ENCODE measurements at regions not wholly inside any gene's neighbourhood (a gene's known extent, or its start where the extent isn't known, plus 50 kb on each side); places are given as distances from the start of the nearest gene placed in this dataset.

DNA sequence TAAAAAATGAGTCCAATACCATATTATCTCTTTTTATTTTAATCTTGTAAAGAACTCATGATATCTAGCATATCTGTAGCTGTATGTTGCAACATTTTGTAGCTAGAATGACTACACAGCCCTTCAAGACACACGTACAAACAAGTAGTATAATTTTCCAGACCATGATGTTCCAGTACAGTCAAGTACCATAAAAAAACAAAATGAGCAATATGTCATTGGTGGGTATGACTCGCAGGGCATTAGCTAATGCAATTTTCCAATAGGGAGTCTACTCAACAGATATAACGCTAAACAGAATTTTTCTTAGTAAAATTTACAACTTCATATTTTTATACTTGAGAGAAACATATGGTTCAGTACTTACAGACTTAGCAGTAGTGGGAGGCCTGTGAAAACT lies 53.6 kb upstream of the UGP2 start:
- H3K4me3 ChIP-seq (ENCODE audit: low read depth in 1 of 3, low read length in 3 of 3), result no peak overlapping the region
- no peaks in the 10 kb centered on the region for H3K9me3 ChIP-seq (ENCODE audit: control insufficient read depth in 2 of 2, insufficient read depth in 1 of 2, low read depth in 1 of 2, low read length in 1 of 2)
- no peaks in the 10 kb centered on the region for H3K27me3 ChIP-seq (ENCODE audit: control insufficient read depth in 3 of 3, insufficient read depth in 3 of 3, low read length in 3 of 3)
- no peaks in the 10 kb centered on the region for H3K36me3 ChIP-seq (ENCODE audit: control insufficient read depth in 3 of 3, insufficient read depth in 2 of 3, low read depth in 1 of 3, low read length in 3 of 3)
- DNase-seq (no peak), FAIRE-seq (no peak)
- no peak overlapping the region for H3K27ac ChIP-seq (ENCODE audit: low read depth in 1 of 3, low read length in 2 of 3)
- 85 to 91% (median 88%) methylated on average over 3 of the region's 3 CpGs for WGBS, 3 donors
- H3K4me1 ChIP-seq (ENCODE audit: control insufficient read depth in 3 of 3, insufficient read depth in 2 of 3, low read depth in 1 of 3, low read length in 2 of 3), result no peaks in the 10 kb centered on the region

- WGBS, 3 donors, result 84 to 88% (median 87%) methylated on average over 5 of the region's 5 CpGs
- Histone ChIP-seq H3K9me3 (ENCODE audit: control insufficient read depth in 2 of 2, insufficient read depth in 1 of 2, low read depth in 1 of 2, low read length in 1 of 2) (no peaks in the 10 kb centered on the region), H3K27me3 (ENCODE audit: control insufficient read depth in 3 of 3, insufficient read depth in 3 of 3, low read length in 3 of 3) (no peaks in the 10 kb centered on the region), H3K27ac (ENCODE audit: low read depth in 1 of 3, low read length in 2 of 3) (no peak overlapping the region), H3K36me3 (ENCODE audit: control insufficient read depth in 3 of 3, insufficient read depth in 2 of 3, low read depth in 1 of 3, low read length in 3 of 3) (no peaks in the 10 kb centered on the region), H3K4me3 (ENCODE audit: low read depth in 1 of 3, low read length in 3 of 3) (no peak overlapping the region), H3K4me1 (ENCODE audit: control insufficient read depth in 3 of 3, insufficient read depth in 2 of 3, low read depth in 1 of 3, low read length in 2 of 3) (no peaks in the 10 kb centered on the region)
- FAIRE-seq (no peak), DNase-seq (no peak)
These were observed 52.2 kb upstream of the UGP2 start for GRCh38 chr2:63789338-63790020.

DNA sequence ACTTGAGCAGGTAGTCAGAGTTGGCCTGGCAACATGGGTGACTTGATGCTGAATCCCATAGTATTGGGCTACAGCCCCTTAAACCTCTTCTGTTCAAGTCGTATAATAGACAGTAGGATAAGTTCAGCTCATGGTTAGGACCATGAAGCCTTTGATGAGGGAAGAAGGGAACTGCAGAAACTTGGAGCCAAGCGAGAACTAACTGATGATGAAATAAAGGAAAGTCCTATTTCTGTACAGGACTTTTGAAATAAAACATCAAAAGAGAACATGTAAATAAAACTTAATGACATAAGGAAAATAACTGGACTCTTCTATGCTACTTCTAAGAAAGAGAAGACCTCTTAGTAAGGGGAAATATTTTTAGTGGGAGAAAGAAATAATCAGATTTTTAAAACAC lies 51.2 kb upstream of the UGP2 start:
- no peaks in the 10 kb centered on the region for H3K36me3 ChIP-seq (ENCODE audit: control insufficient read depth in 3 of 3, insufficient read depth in 2 of 3, low read depth in 1 of 3, low read length in 3 of 3)
- H3K27me3 ChIP-seq (ENCODE audit: control insufficient read depth in 3 of 3, insufficient read depth in 3 of 3, low read length in 3 of 3), result no peaks in the 10 kb centered on the region
- H3K27ac ChIP-seq (ENCODE audit: low read depth in 1 of 3, low read length in 2 of 3), result no peak overlapping the region
- no peaks in the 10 kb centered on the region for H3K4me1 ChIP-seq (ENCODE audit: control insufficient read depth in 3 of 3, insufficient read depth in 2 of 3, low read depth in 1 of 3, low read length in 2 of 3)
- WGBS, 3 donors, result 80 to 88% (median 81%) methylated on average over 2 of the region's 2 CpGs
- DNase-seq, result no peak
- no peak overlapping the region for H3K4me3 ChIP-seq (ENCODE audit: low read depth in 1 of 3, low read length in 3 of 3)
- H3K9me3 ChIP-seq (ENCODE audit: control insufficient read depth in 2 of 2, insufficient read depth in 1 of 2, low read depth in 1 of 2, low read length in 1 of 2), result no peaks in the 10 kb centered on the region
- FAIRE-seq, result no peak

GRCh38 chr2:63790906-63791305 lies 50.8 kb upstream of the UGP2 start:
- H3K4me3 ChIP-seq (ENCODE audit: low read depth in 1 of 3, low read length in 3 of 3), result no peak overlapping the region
- no peaks in the 10 kb centered on the region for H3K27me3 ChIP-seq (ENCODE audit: control insufficient read depth in 3 of 3, insufficient read depth in 3 of 3, low read length in 3 of 3)
- H3K9me3 ChIP-seq (ENCODE audit: control insufficient read depth in 2 of 2, insufficient read depth in 1 of 2, low read depth in 1 of 2, low read length in 1 of 2), result no peaks in the 10 kb centered on the region
- no peak overlapping the region for H3K27ac ChIP-seq (ENCODE audit: low read depth in 1 of 3, low read length in 2 of 3)
- 22 to 47% (median 31%) methylated on average over 1 of the region's 1 CpG for WGBS, 3 donors
- FAIRE-seq (no peak), DNase-seq (no peak)
- no peaks in the 10 kb centered on the region for H3K4me1 ChIP-seq (ENCODE audit: control insufficient read depth in 3 of 3, insufficient read depth in 2 of 3, low read depth in 1 of 3, low read length in 2 of 3)
- H3K36me3 ChIP-seq (ENCODE audit: control insufficient read depth in 3 of 3, insufficient read depth in 2 of 3, low read depth in 1 of 3, low read length in 3 of 3), result no peaks in the 10 kb centered on the region

- no peaks in the 10 kb centered on the region for H3K27me3 ChIP-seq (ENCODE audit: control insufficient read depth in 3 of 3, insufficient read depth in 3 of 3, low read length in 3 of 3)
- H3K27ac ChIP-seq (ENCODE audit: low read depth in 1 of 3, low read length in 2 of 3), result no peak overlapping the region
- no peaks in the 10 kb centered on the region for H3K36me3 ChIP-seq (ENCODE audit: control insufficient read depth in 3 of 3, insufficient read depth in 2 of 3, low read depth in 1 of 3, low read length in 3 of 3)
- H3K9me3 ChIP-seq (ENCODE audit: control insufficient read depth in 2 of 2, insufficient read depth in 1 of 2, low read depth in 1 of 2, low read length in 1 of 2), result no peaks in the 10 kb centered on the region
- H3K4me1 ChIP-seq (ENCODE audit: control insufficient read depth in 3 of 3, insufficient read depth in 2 of 3, low read depth in 1 of 3, low read length in 2 of 3), result no peaks in the 10 kb centered on the region
- 78 to 86% (median 82%) methylated on average over 1 of the region's 1 CpG for WGBS, 3 donors
- FAIRE-seq (no peak), DNase-seq (no peak)
- H3K4me3 ChIP-seq (ENCODE audit: low read depth in 1 of 3, low read length in 3 of 3), result no peak overlapping the region
These were observed 50.3 kb upstream of the UGP2 start for GRCh38 chr2:63791387-63791786.

Measured in small intestine (tissue), 7 donors.